ENCODE measurements at regions not wholly inside any gene's neighbourhood (a gene's known extent, or its start where the extent isn't known, plus 50 kb on each side); places are given as distances from the start of the nearest gene placed in this dataset.

GRCh38 chr7:68442931-68443631, 1155.2 kb upstream of the AUTS2 start:
- TF ChIP-seq CTCF (IDR thresholded peaks at IDR 0.05; ENCODE audit: low read depth, low read length) (no peak), EZH2phosphoT487 (IDR thresholded peaks at IDR 0.05; ENCODE audit: low read depth) (no peak)

Data from OCI-LY3 (cell line).